GM21619 (cell line): ENCODE measurements at regions not wholly inside any gene's neighbourhood (a gene's known extent, or its start where the extent isn't known, plus 50 kb on each side); places are given as distances from the start of the nearest gene placed in this dataset.

Experiments used
- ATAC-seq: cut with Tn5 transposase; IDR thresholded peaks from one replicate; pipeline ENCODE4 v1.9.1; 2021; ENCODE audit not compliant: unreplicated experiment

- no peak for ATAC-seq
Observed at GRCh38 chr2:4356109-4356508, 652.7 kb downstream of the DCDC2C start.

- no peak for ATAC-seq
Observed at GRCh38 chr2:4356541-4356940, 653.2 kb downstream of the DCDC2C start.

GRCh38 chr2:4357121-4357520 is 653.7 kb downstream of the DCDC2C start:
- ATAC-seq: no peak

DNA sequence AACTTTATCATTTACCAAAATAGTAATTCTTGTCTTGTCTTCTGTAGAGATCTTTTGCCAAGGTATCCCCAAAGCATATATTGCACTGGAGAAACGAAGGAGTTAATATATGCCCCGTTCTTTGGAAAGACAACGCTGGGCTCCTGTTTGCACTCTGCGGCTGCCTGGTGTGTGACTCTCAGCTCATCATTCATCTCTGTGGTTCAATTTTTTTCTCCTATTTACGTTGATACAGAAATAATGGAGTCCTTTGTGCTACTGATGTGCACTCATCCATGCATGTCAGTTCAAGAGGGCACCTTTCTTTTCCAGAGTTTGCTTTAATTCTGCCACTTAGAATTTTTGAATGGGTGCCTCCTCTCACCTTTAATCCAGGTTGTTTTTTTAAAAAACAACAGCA is 655.5 kb downstream of the DCDC2C start:
- ATAC-seq: no peak

- no peak for ATAC-seq
Observed at GRCh38 chr2:4368907-4369306, 665.5 kb downstream of the DCDC2C start.

DNA sequence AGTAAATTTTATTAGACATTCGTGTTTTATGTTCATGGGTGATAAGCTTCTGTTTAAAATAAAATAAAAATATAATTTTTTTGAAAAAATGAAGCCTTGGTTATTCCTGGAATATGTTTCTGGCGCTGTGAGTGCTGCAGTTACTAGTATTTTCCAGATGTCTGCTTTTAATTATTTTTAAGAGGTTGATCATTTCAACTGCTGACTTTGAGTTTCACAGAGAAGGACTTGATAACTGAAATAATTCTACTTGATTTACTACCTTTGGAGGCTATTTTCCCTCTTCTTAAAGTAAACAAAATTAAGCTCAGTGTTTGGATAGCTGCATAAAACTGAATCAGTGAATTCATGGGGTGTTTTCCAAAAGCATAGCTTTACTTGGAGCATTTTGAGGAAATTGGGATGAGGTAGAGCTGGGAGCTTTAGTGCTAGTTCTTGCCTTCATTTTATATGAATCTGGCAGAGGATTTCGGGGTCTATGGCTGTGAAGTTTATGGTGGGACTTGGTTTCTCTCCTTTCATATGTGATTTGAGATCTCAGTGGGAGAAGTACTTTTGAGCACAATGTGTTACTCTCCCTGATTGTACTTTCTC is 666.5 kb downstream of the DCDC2C start:
- no peak for ATAC-seq

GRCh38 chr2:4370422-4371090 is 667.2 kb downstream of the DCDC2C start:
- ATAC-seq: no peak

DNA sequence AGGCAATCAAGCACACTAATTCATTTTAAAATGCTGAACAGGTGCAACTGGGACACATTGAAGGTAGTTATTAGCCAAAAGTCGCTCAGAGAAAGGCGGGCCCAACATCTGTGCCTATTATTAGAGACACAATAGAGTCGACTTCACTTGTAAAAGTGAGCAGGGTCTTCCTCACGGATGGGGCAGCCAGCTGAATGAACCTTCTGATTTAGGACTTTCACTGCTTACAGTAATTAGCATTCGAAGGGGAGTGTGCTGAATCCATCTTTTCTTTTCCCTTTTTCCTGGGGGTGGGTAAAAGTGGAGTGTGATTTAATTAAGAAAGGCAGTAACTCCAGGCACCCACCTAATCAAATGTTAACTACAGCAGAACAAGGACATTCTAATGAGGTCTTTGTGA is 677.7 kb downstream of the DCDC2C start:
- ATAC-seq: no peak

DNA sequence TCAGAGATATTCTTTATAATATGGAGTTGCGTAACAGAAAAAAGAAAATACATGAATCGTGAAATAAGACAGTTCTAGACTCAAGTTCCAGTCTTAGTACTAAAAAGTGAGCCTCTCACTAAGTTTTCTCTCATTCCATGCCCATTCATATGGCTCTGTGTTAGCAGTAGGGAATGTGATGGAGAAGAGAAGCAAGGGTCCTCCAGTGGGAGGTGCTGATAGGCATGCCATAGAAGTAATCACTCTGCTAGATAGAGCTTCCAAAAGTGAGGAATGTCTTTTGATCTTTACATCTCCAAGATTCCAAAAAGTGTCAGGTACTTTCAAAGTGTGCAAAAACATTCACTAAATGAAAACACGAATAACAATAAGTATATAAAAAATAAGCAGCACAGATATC is 678.4 kb downstream of the DCDC2C start:
- ATAC-seq: no peak

GRCh38 chr2:4391013-4391412 is 687.6 kb downstream of the DCDC2C start:
- ATAC-seq: no peak

DNA sequence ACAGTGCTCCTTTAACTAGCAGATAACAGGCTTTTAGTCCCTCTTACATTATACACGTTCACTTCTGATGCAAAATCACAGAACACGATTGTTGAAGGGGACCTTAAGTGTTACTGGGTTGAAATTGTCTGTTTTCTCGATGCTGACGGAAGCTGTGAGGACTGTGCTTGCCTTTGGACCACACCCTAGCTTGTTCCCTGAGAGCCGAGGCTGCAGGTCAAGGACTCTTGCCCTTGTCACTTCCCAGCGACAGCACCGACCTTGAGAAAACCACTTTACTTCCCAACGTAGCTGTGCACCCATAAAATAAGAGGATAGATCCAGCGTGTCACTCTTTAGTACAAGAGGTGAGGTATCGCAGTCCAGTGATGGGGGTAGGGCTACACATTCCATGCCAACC is 701.0 kb downstream of the DCDC2C start:
- no peak for ATAC-seq

DNA sequence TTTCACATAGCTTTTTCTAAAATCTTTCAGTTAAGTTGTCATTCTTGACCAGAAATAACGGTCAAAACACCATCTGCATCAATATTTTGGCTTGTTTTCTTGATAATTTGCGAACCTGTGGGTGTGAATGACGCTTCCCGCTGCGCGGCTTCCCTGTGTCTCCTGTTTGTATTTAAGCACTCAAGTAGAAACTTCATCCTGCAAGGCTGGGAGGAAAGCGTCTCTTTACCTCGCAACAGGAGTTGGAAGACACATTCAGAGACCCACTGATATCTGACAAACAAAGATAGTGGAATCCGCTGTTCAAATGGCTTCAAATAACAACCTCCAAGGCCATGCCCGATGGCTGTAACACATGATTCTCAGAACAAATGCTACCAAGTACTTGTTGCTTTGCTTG is 704.9 kb downstream of the DCDC2C start:
- no peak for ATAC-seq

- ATAC-seq: no peak
Observed at GRCh38 chr2:4412637-4413187, 709.3 kb downstream of the DCDC2C start.

- no peak for ATAC-seq
Observed at GRCh38 chr2:4415171-4415570, 711.8 kb downstream of the DCDC2C start.

DNA sequence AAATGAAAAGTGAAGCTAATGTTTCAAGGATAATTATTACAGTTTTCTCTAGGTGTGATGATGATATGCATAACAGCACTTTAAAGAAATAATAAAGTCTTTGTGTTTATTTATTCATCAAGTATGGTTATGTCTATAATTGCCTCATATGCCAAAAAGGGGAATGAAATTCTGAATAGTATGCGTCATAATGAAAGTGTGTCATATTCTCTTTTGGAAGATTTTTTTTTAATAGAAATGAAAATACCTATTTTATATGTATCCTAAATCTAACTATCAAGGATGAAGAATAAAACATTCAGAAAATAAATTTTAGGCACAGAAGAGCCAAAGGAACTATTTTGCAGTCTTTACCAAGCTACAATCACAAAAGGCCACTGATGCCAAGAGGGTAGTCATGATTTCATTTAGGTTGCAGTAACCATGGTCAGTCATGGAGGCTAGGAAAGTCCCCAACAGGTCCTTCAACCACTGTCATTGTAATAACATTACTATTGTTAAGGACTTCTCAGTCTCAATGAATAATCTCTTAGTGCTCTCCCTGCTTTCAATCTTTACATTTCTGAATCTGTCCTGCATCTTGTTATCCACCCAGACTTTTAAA is 712.5 kb downstream of the DCDC2C start:
- no peak for ATAC-seq

DNA sequence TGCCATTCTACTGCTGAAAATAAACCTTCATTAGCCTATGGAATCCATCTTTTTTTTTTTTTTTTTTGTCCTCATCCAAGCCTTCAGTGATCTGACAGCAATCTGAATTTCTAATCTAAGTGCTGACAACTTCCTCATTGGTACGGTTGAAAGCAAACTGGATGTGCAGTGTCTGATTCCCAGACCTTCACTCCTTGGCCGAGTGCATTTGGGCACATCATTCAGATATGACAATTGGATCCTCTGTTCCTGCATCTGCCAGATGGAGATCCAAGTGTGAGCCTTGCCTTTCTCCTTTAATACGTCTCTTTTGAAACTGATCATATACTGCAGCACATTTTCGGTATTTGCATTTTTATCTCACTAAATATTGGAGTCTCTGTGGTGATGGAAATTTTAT is 713.1 kb downstream of the DCDC2C start:
- ATAC-seq: no peak

DNA sequence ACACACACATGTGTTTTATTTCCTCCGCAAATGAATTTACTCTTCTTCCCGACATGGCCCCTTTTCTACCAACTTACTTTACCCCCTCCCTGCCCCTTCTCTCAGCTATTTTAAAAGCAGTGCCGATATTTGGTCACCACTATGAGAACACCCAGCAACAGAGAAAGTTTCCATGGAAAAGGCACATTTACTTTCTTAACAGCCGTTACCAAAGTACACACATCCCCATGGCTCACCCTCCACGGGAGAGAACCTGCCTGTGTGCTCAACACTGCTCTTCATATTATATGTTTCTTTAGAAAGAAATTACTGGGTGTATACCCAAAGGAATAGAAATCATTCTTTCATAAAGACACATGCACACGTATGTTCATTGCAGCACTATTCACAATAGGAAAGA is 714.4 kb downstream of the DCDC2C start:
- no peak for ATAC-seq

- no peak for ATAC-seq
Observed at GRCh38 chr2:4420032-4420431, 716.7 kb downstream of the DCDC2C start.

DNA sequence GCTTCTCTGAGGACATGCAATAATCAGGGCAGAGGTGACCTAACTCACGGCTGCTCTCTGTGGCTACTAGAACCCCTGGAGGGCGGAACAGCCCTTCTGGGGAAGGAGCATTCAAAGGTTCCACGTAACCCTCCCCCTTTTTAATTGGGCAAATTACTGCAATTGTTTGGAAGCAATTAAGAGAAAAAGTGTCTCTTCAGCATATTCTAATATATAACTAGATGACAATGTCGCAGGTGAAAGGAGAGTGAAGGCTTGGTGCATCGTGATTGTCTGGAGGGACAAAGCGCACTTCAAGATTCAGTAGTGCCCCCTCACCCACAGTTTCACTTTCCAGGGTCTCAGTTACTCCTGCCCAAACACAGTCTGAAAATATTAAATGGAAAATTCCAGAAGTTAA is 720.8 kb downstream of the DCDC2C start:
- ATAC-seq: no peak

GRCh38 chr2:4427083-4427482 is 723.7 kb downstream of the DCDC2C start:
- no peak for ATAC-seq

DNA sequence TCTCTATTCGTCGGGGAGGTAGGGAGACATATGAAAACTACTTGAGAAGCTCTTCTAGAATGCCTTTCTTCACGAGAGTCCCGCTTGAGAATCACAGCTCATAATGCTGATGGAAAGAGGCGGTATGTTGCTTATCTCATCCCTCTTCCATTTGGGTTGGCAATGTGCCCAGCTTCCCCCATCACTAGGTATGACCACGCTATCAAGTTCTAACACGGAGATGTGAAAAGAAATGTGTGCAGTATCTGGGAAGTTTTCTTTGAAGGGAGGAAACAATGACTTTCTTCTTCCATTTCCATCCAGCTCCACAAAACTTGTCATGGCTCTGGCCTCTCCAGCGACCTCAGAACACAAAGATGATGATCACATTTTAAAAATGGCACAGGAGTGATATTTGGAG is 742.4 kb downstream of the DCDC2C start:
- ATAC-seq: no peak

- ATAC-seq: no peak
Observed at GRCh38 chr2:4454907-4455306, 751.5 kb downstream of the DCDC2C start.
